HS-5 (cell line): ENCODE measurements at regions not wholly inside any gene's neighbourhood (a gene's known extent, or its start where the extent isn't known, plus 50 kb on each side); places are given as distances from the start of the nearest gene placed in this dataset.
"Not testable (repeated sequence)": the region's sequence is repeated elsewhere in the genome, so short reads cannot be mapped to it uniquely, and the experiment has no call there.

Experiments used
- DNase-seq: peaks from one replicate; pipeline ENCODE4 v3.0.0-alpha.2; 2012; ENCODE audit warnings: low read depth

GRCh38 chr10:33007731-33008381 lies 49.8 kb upstream of the ITGB1 start:
- not testable (repeated sequence) for DNase-seq
